Ascending aorta (tissue), 2 donors: ENCODE measurements at regions not wholly inside any gene's neighbourhood (a gene's known extent, or its start where the extent isn't known, plus 50 kb on each side); places are given as distances from the start of the nearest gene placed in this dataset.

ENCODE experiments used
- DNase-seq, 2 donors: peaks; one replicate each; pipeline ENCODE4 v3.0.0-alpha.2; 2019; ENCODE audit warnings: low spot score in 2 of 2
- H3K27ac ChIP-seq, 2 donors: fragments of 200-600 bp; sonication (generic); one replicate each; pipeline ENCODE4 v1.5.1; 2016 to 2017; ENCODE audit warnings: mild to moderate bottlenecking in 1 of 2
- H3K27me3 ChIP-seq: fragments of 200-600 bp; sonication (generic); one replicate; pipeline ENCODE4 v1.5.1; 2017
- H3K36me3 ChIP-seq, 2 donors: fragments of 200-600 bp; sonication (generic); one replicate each; pipeline ENCODE4 v1.5.1; 2016
- H3K4me1 ChIP-seq, 2 donors: fragments of 200-600 bp; sonication (generic); one replicate each; pipeline ENCODE4 v1.5.1; 2016 to 2017; ENCODE audit warnings: mild to moderate bottlenecking in 1 of 2
- H3K4me3 ChIP-seq, 2 donors: fragments of 200-600 bp; sonication (generic); one replicate each; pipeline ENCODE4 v1.5.1; 2016 to 2017; ENCODE audit warnings: mild to moderate bottlenecking in 1 of 2
- H3K9me3 ChIP-seq, 2 donors: fragments of 200-600 bp; sonication (generic); one replicate each; pipeline ENCODE4 v1.5.1; 2016
- CTCF ChIP-seq, 3 experiments: fragments of 200-600 bp in 2 of 3; fragments of 450-650 bp in 1 of 3; sonication (generic) in 2 of 3; IDR thresholded peaks; one replicate each; pipeline ENCODE4 v1.5.1; 2016 to 2019; ENCODE audit warnings: antibody characterized with exemption in 3 of 3, mild to moderate bottlenecking in 1 of 3, moderate library complexity in 1 of 3
- intact Hi-C: fragments of 100-400 bp; cut with DNase I; formaldehyde crosslinking; loops from one replicate; pipeline ENCODE4 v1.15.1; 2023

GRCh38 chrX:16466640-16467432 lies 183.1 kb upstream of the S100G start:
- intact Hi-C loops: no loop called here
- Histone ChIP-seq H3K4me3 (no peak overlapping the region), H3K36me3 (no peaks in the 10 kb centered on the region), H3K27ac (no peak overlapping the region), H3K27me3 (no peaks in the 10 kb centered on the region), H3K4me1 (no peaks in the 10 kb centered on the region), H3K9me3 (no peaks in the 10 kb centered on the region)
- DNase-seq: no peak
- no peak for TF ChIP-seq CTCF (IDR thresholded peaks at IDR 0.05)

- Histone ChIP-seq H3K4me3 (no peak overlapping the region), H3K36me3 (no peaks in the 10 kb centered on the region), H3K27me3 (no peaks in the 10 kb centered on the region), H3K9me3 (no peaks in the 10 kb centered on the region), H3K4me1 (no peaks in the 10 kb centered on the region), H3K27ac (no peak overlapping the region)
- TF ChIP-seq CTCF (IDR thresholded peaks at IDR 0.05): no peak
- intact Hi-C loops: no loop called here
- no peak for DNase-seq
Measured at GRCh38 chrX:16469870-16470269, 180.1 kb upstream of the S100G start.

- no peaks in the 10 kb centered on the region for H3K9me3 ChIP-seq
- TF ChIP-seq CTCF (IDR thresholded peaks at IDR 0.05): no peak
Measured at GRCh38 chrX:16472345-16472744, 177.6 kb upstream of the S100G start.

GRCh38 chrX:16474511-16474910 lies 175.4 kb upstream of the S100G start:
- no peak for DNase-seq
- H3K36me3 ChIP-seq: no peaks in the 10 kb centered on the region
- H3K9me3 ChIP-seq: no peaks in the 10 kb centered on the region
- no peak overlapping the region for H3K27ac ChIP-seq
- intact Hi-C loops: no loop called here
- no peak overlapping the region for H3K4me3 ChIP-seq
- no peaks in the 10 kb centered on the region for H3K27me3 ChIP-seq
- TF ChIP-seq CTCF (IDR thresholded peaks at IDR 0.05): no peak
- H3K4me1 ChIP-seq: no peaks in the 10 kb centered on the region

More at GRCh38 chrX:16472345-16472744, 177.6 kb upstream of the S100G start:
- intact Hi-C loops: no loop called here
- Histone ChIP-seq H3K36me3 (no peaks in the 10 kb centered on the region), H3K4me1 (no peaks in the 10 kb centered on the region), H3K4me3 (no peak overlapping the region), H3K27me3 (no peaks in the 10 kb centered on the region), H3K27ac (no peak overlapping the region)
- DNase-seq: no peak

DNA sequence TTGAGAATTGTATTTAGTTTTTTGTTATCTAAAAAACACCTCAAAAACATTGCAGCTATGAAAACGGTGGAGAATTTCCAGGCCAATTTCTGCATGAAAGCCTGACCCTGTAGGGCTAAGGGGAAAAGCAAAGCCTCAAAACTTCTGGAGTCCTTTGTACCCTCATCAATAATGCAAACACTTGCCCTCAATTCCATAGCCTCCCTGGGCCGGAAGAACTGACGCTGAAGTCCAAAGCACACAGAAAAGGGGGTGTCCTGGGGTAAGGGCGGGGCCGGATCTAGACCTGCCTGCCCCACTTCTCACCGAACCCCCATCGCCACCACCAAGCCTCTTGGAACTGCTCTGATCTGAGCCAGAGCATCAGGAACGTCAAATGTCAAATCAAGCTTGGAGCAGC lies 173.9 kb upstream of the S100G start:
- H3K4me3 ChIP-seq: no peak overlapping the region
- H3K27me3 ChIP-seq: no peaks in the 10 kb centered on the region
- H3K4me1 ChIP-seq: no peaks in the 10 kb centered on the region
- TF ChIP-seq CTCF (IDR thresholded peaks at IDR 0.05): no peak
- intact Hi-C loops: no loop called here
- no peak for DNase-seq
- H3K27ac ChIP-seq: no peak overlapping the region
- no peaks in the 10 kb centered on the region for H3K9me3 ChIP-seq
- no peaks in the 10 kb centered on the region for H3K36me3 ChIP-seq
